Natural killer cell (primary cell): ENCODE measurements at regions not wholly inside any gene's neighbourhood (a gene's known extent, or its start where the extent isn't known, plus 50 kb on each side); places are given as distances from the start of the nearest gene placed in this dataset.

Source experiments
- ATAC-seq, 3 donors: fragments of 150-1000 bp in 2 of 3; fragments of 200-7000 bp in 1 of 3; cut with Tn5 transposase; 1 replicate in 1 of 3; 2 replicates in 2 of 3; pipeline ENCODE4 v1.10.0; 2021; ENCODE audit warnings: mild to moderate bottlenecking in 2 of 3, moderate library complexity in 2 of 3
- DNase-seq, 2 donors: peaks; one replicate each; pipeline versions ENCODE4 v3.0.0 to v3.0.0-alpha.2; 2013 to 2021; ENCODE audit warnings: mixed read lengths in 1 of 2
- H3K27ac ChIP-seq: one replicate; pipeline ENCODE4 v1.5.1; 2013; ENCODE audit warnings: mild to moderate bottlenecking, low read length
- H3K27me3 ChIP-seq: one replicate; pipeline ENCODE4 v1.6.1; 2013; ENCODE audit warnings: low read length; ENCODE audit not compliant: control insufficient read depth, insufficient read depth
- H3K36me3 ChIP-seq: one replicate; pipeline ENCODE4 v1.6.1; 2013; ENCODE audit warnings: low read length; ENCODE audit not compliant: control insufficient read depth, insufficient read depth
- H3K4me1 ChIP-seq: one replicate; pipeline ENCODE4 v1.6.1; 2013; ENCODE audit warnings: low read length; ENCODE audit not compliant: control insufficient read depth, insufficient read depth
- H3K4me3 ChIP-seq: one replicate; pipeline ENCODE4 v1.5.1; 2013; ENCODE audit warnings: low read length
- H3K9me3 ChIP-seq: one replicate; pipeline ENCODE4 v1.6.1; 2013; ENCODE audit warnings: low read length; ENCODE audit not compliant: control insufficient read depth, insufficient read depth
- H3K27ac Mint-ChIP-seq, 2 donors: one replicate each; pipeline ENCODE4 v1.8.0; 2022; ENCODE audit warnings: mild to moderate bottlenecking in 2 of 2, mixed read lengths in 2 of 2, moderate library complexity in 1 of 2
- H3K27me3 Mint-ChIP-seq, 2 donors: one replicate each; pipeline ENCODE4 v1.8.0; 2022; ENCODE audit warnings: low read depth in 2 of 2, mixed read lengths in 2 of 2
- H3K36me3 Mint-ChIP-seq: one replicate; pipeline ENCODE4 v1.8.0; 2022; ENCODE audit warnings: mixed read lengths
- H3K4me1 Mint-ChIP-seq, 2 donors: one replicate each; pipeline ENCODE4 v1.8.0; 2022; ENCODE audit warnings: mixed read lengths in 2 of 2
- H3K4me3 Mint-ChIP-seq: one replicate; pipeline ENCODE4 v1.8.0; 2022; ENCODE audit warnings: mild to moderate bottlenecking, moderate library complexity, mixed read lengths
- H3K9me3 Mint-ChIP-seq, 2 donors: one replicate each; pipeline ENCODE4 v1.8.0; 2022; ENCODE audit warnings: mixed read lengths in 2 of 2
- CTCF ChIP-seq: fragments of 200-600 bp; IDR thresholded peaks from one replicate; pipeline ENCODE4 v1.8.0; 2022; ENCODE audit warnings: antibody characterized with exemption
- WGBS: methylation state at CpG from one replicate; pipeline ENCODE4 v1.1.7; 2013; ENCODE audit warnings: missing lambda C conversion rate; ENCODE audit not compliant: insufficient coverage; 5-methylcytosine and 5-hydroxymethylcytosine counted together
- intact Hi-C: fragments of 100-400 bp; cut with micrococcal nuclease; formaldehyde crosslinking; loops from one replicate; pipeline ENCODE4 v1.14.2; 2022

- intact Hi-C loops: no loop called here
- Mint-ChIP-seq H3K4me1 (no peaks in the 10 kb centered on the region), H3K9me3 (no peaks in the 10 kb centered on the region), H3K27ac (no peak overlapping the region), H3K36me3 (no peaks in the 10 kb centered on the region), H3K27me3 (peaks cover 11 to 35% of the 10 kb centered on the region in 2 donors), H3K4me3 (no peak overlapping the region)
- no peaks in the 10 kb centered on the region for H3K27me3 ChIP-seq
- ATAC-seq: no peak
- no peaks in the 10 kb centered on the region for H3K4me1 ChIP-seq
- 96% methylated on average over 7 of the region's 7 CpGs for whole genome bisulfite sequencing
- TF ChIP-seq CTCF: no peak
- no peaks in the 10 kb centered on the region for H3K36me3 ChIP-seq
- H3K27ac ChIP-seq: no peak overlapping the region
- H3K4me3 ChIP-seq: no peak overlapping the region
- no peaks in the 10 kb centered on the region for H3K9me3 ChIP-seq
- no peak for DNase-seq
Observed at GRCh38 chr6:44554861-44555260, 167.4 kb downstream of the CDC5L start.

- TF ChIP-seq CTCF: no peak
- ATAC-seq (no peak), DNase-seq (no peak)
- Histone ChIP-seq H3K4me3 (no peak overlapping the region), H3K9me3 (no peaks in the 10 kb centered on the region), H3K27ac (no peak overlapping the region), H3K4me1 (no peaks in the 10 kb centered on the region), H3K36me3 (no peaks in the 10 kb centered on the region), H3K27me3 (peaks cover 5% of the 10 kb centered on the region)
- Mint-ChIP-seq H3K27ac (no peak overlapping the region), H3K27me3 (peaks cover 17 to 37% of the 10 kb centered on the region in 2 donors), H3K36me3 (no peaks in the 10 kb centered on the region), H3K4me3 (no peak overlapping the region), H3K9me3 (no peaks in the 10 kb centered on the region), H3K4me1 (peaks cover 0 to under 1% of the 10 kb centered on the region in 2 donors)
- intact Hi-C loops: no loop called here
- WGBS: no CpG with 5 or more reads among the region's 1 CpG
Observed at GRCh38 chr6:44556046-44556445, 168.5 kb downstream of the CDC5L start.

- peaks cover 26 to 52% of the 10 kb centered on the region in 2 donors for H3K27me3 Mint-ChIP-seq
- H3K4me3 ChIP-seq: no peak overlapping the region
- no peaks in the 10 kb centered on the region for H3K36me3 Mint-ChIP-seq
- intact Hi-C loops: no loop called here
- no peaks in the 10 kb centered on the region for H3K9me3 Mint-ChIP-seq
- no peak overlapping the region for H3K4me3 Mint-ChIP-seq
- 24% methylated on average over 7 of the region's 7 CpGs for WGBS
- H3K9me3 ChIP-seq: no peaks in the 10 kb centered on the region
- ATAC-seq (no peak), DNase-seq (no peak)
- H3K4me1 Mint-ChIP-seq: peaks cover 6 to 9% of the 10 kb centered on the region in 2 donors
- no peak for TF ChIP-seq CTCF
- no peak overlapping the region for H3K27ac ChIP-seq
- H3K4me1 ChIP-seq: peaks cover 2% of the 10 kb centered on the region
- H3K27me3 ChIP-seq: peaks cover 6% of the 10 kb centered on the region
- H3K27ac Mint-ChIP-seq: no peak overlapping the region
- no peaks in the 10 kb centered on the region for H3K36me3 ChIP-seq
Observed at GRCh38 chr6:44558024-44558831, 170.7 kb downstream of the CDC5L start.

DNA sequence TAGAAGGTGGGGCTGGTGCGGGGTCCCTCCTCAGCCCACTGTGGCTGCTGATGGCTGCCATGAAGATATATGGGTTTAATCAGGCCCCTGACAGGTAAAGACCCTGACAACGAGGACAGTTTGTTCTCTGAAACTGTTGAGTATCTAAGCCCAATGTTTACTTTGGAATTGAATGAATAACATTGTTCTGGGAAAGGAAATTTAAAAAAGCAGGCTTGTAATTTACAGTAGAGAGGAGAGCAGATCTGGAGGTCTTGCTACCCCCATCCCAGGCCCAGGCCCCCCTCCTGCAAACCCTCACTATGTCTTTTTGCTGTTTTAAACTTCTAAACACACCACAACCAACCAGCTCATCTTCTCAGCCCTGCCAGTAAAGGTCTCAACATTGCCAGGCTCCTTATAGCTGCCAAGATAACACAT, 171.3 kb downstream of the CDC5L start:
- intact Hi-C loops: no loop called here
- Mint-ChIP-seq H3K9me3 (no peaks in the 10 kb centered on the region), H3K4me3 (no peak overlapping the region), H3K27ac (no peak overlapping the region), H3K4me1 (peaks cover 6 to 9% of the 10 kb centered on the region in 2 donors), H3K27me3 (peaks cover 26 to 52% of the 10 kb centered on the region in 2 donors), H3K36me3 (no peaks in the 10 kb centered on the region)
- Histone ChIP-seq H3K9me3 (no peaks in the 10 kb centered on the region), H3K27me3 (peaks cover 6% of the 10 kb centered on the region), H3K4me3 (no peak overlapping the region), H3K36me3 (no peaks in the 10 kb centered on the region), H3K27ac (no peak overlapping the region), H3K4me1 (peaks cover 2% of the 10 kb centered on the region)
- 45% methylated on average over 2 of the region's 2 CpGs for WGBS
- no peak for TF ChIP-seq CTCF
- ATAC-seq (no peak), DNase-seq (no peak)
